MCF 10A (cell line): ENCODE measurements at regions not wholly inside any gene's neighbourhood (a gene's known extent, or its start where the extent isn't known, plus 50 kb on each side); places are given as distances from the start of the nearest gene placed in this dataset.

Experiments used
- BruUV-seq: library from RNA; stranded (reverse); fragments of 400-500 nt; replicated peaks from 2 replicates; lab custom pipeline; 2021; lab: Mats Ljungman, UMichigan
- CTCF ChIA-PET: fragments of 300-600 bp; sonication (Branson Sonifier 250); formaldehyde crosslinking; extraction: SDS; loops from one replicate; lab custom pipeline; 2021; ENCODE audit warnings: antibody characterized with exemption, inconsistent platforms; lab: Yijun Ruan, JAX
- POLR2A ChIA-PET: fragments of 300-600, 350-650 bp; sonication (Branson Sonifier 250); formaldehyde crosslinking; extraction: SDS; loops from one replicate; lab custom pipeline; 2020; ENCODE audit warnings: antibody characterized with exemption, inconsistent platforms; lab: Yijun Ruan, JAX
- DNase-seq: peaks from one replicate; pipeline ENCODE4 v3.0.0-alpha.2; 2018; ENCODE audit not compliant: unreplicated experiment
- H3K27ac Mint-ChIP-seq: one replicate; pipeline ENCODE4 v1.8.0; 2022; ENCODE audit warnings: mild to moderate bottlenecking, low read depth, mixed read lengths; ENCODE audit not compliant: unreplicated experiment
- H3K27me3 Mint-ChIP-seq: one replicate; pipeline ENCODE4 v1.8.0; 2022; ENCODE audit warnings: mixed read lengths; ENCODE audit not compliant: insufficient read depth, unreplicated experiment
- H3K36me3 Mint-ChIP-seq: one replicate; pipeline ENCODE4 v1.8.0; 2022; ENCODE audit warnings: mild to moderate bottlenecking, moderate library complexity, mixed read lengths; ENCODE audit not compliant: insufficient read depth, unreplicated experiment
- H3K4me1 Mint-ChIP-seq: one replicate; pipeline ENCODE4 v1.8.0; 2022; ENCODE audit warnings: mixed read lengths; ENCODE audit not compliant: insufficient read depth, unreplicated experiment
- H3K4me3 Mint-ChIP-seq: one replicate; pipeline ENCODE4 v1.8.0; 2022; ENCODE audit warnings: mild to moderate bottlenecking, moderate library complexity, mixed read lengths; ENCODE audit not compliant: unreplicated experiment
- H3K9me3 Mint-ChIP-seq: one replicate; pipeline ENCODE4 v1.8.0; 2022; ENCODE audit warnings: mixed read lengths; ENCODE audit not compliant: unreplicated experiment
- intact Hi-C: fragments of 100-400 bp; cut with micrococcal nuclease; formaldehyde crosslinking; loops from 2 replicates; pipeline ENCODE4 v1.14.1; 2022
- TF ChIP-seq, protein P1 (sequence below): fragments of 200-600 bp; IDR thresholded peaks from one replicate; pipeline ENCODE4 v1.8.0; 2022; ENCODE audit warnings: antibody characterized with exemption, mild to moderate bottlenecking; ENCODE audit not compliant: unreplicated experiment

DNA sequence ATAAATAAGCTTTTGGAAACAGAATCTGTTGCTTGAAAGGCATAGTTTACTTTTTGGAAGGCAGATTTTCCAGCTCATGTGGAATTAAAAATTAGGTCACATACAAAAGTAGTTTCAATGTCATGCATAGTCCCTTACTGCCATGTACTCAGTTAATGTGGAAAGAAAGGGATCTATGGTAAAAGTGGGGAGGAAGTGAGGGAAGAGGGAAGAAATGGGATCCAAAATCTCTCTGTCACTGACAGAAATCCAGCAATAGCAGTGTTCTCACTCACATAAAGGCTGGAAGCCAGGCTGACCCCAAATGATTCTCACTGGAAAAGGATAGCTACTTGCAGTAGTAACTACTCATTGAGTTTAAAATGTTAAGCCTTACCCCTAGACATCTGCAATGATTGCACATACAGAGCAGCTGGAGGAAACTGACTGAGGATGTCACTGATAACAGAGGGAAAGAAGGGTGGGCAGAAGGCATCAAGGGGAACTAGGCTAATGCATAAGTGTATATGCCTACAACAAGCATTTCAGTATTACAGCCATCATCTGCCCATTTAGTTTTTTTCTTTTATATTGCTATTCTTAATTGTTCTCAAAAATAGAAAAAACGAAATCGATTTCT lies 445.6 kb downstream of the FAT4 start:
- intact Hi-C loops, result no loop called here
- Mint-ChIP-seq H3K27ac (no peak overlapping the region), H3K4me3 (no peak overlapping the region)

DNA sequence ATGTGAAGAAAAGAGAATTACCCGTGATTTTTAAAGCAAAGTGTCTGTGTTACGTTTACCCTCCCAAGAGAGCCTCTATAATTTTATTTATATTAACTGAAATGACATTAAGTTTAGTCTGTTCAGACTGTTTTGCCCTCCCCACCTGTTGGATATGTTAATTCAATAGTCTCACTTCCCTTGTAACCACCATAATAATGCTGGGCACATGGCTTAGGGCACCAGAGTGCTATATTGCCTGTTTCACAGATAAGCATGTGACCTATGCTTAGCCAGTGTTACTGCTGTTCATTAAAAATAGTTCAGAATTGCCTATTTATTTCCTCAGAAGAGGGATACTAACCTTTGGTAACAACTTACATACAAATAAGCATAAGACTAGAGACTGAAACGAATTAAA lies 446.2 kb downstream of the FAT4 start:
- Mint-ChIP-seq H3K27me3 (no peaks in the 10 kb centered on the region), H3K9me3 (no peaks in the 10 kb centered on the region), H3K4me3 (no peak overlapping the region), H3K36me3 (no peaks in the 10 kb centered on the region), H3K4me1 (peaks cover 6% of the 10 kb centered on the region), H3K27ac (no peak overlapping the region)
- intact Hi-C loops, result no loop called here
- TF ChIP-seq, protein P1, sequence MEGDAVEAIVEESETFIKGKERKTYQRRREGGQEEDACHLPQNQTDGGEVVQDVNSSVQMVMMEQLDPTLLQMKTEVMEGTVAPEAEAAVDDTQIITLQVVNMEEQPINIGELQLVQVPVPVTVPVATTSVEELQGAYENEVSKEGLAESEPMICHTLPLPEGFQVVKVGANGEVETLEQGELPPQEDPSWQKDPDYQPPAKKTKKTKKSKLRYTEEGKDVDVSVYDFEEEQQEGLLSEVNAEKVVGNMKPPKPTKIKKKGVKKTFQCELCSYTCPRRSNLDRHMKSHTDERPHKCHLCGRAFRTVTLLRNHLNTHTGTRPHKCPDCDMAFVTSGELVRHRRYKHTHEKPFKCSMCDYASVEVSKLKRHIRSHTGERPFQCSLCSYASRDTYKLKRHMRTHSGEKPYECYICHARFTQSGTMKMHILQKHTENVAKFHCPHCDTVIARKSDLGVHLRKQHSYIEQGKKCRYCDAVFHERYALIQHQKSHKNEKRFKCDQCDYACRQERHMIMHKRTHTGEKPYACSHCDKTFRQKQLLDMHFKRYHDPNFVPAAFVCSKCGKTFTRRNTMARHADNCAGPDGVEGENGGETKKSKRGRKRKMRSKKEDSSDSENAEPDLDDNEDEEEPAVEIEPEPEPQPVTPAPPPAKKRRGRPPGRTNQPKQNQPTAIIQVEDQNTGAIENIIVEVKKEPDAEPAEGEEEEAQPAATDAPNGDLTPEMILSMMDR, result no peak
- no TSS peak for BruUV-seq
- POLR2A ChIA-PET, result no interaction called here
- DNase-seq, result no peak
- CTCF ChIA-PET, result interaction anchor here (0.6 to 1.3 kb wide), 3 partner anchors 18 to 448 kb away, joined by 3 to 4 read pairs (median 3); no protein-coding TSS in a partner anchor

More for the DNA sequence above, 445.6 kb downstream of the FAT4 start:
- POLR2A ChIA-PET, result no interaction called here
- CTCF ChIA-PET, result interaction anchor here (0.6 to 1.3 kb wide), 3 partner anchors 17 to 447 kb away, joined by 3 to 4 read pairs (median 3); no protein-coding TSS in a partner anchor
- Mint-ChIP-seq H3K27me3 (no peaks in the 10 kb centered on the region), H3K4me1 (peaks cover 6% of the 10 kb centered on the region), H3K9me3 (no peaks in the 10 kb centered on the region), H3K36me3 (no peaks in the 10 kb centered on the region)
- TF ChIP-seq, protein P1, result no peak
- no peak for DNase-seq
- no TSS peak for BruUV-seq

DNA sequence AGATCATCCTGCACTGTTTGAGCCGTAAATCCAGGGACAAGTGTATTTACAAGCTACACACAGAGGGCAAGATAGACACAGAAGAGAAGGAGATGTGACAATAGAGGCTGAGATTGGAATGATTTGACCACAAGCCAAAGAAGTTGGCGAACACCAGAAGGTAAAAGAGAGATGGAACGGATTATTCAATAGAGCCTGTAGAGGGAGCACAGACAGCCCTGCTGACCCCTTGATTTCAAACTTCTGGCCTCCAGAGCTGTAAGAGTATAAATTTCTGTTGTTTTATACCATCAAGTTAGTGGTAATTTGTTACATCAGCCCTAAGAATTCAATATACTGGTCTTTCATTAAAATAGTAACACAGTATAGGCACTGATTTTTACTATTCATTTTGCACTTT lies 447.8 kb downstream of the FAT4 start:
- no peaks in the 10 kb centered on the region for H3K36me3 Mint-ChIP-seq
- no peaks in the 10 kb centered on the region for H3K9me3 Mint-ChIP-seq
- no peak overlapping the region for H3K27ac Mint-ChIP-seq
- H3K27me3 Mint-ChIP-seq, result no peaks in the 10 kb centered on the region
- POLR2A ChIA-PET, result no interaction called here
- intact Hi-C loops, result no loop called here
- H3K4me1 Mint-ChIP-seq, result peaks cover 6% of the 10 kb centered on the region
- no peak for DNase-seq
- no TSS peak for BruUV-seq
- CTCF ChIA-PET, result interaction anchor here (0.6 kb wide), 3 partner anchors 9 to 1936 kb away, joined by 3 to 4 read pairs (median 4); no protein-coding TSS in a partner anchor
- H3K4me3 Mint-ChIP-seq, result no peak overlapping the region
- TF ChIP-seq, protein P1, result no peak

DNA sequence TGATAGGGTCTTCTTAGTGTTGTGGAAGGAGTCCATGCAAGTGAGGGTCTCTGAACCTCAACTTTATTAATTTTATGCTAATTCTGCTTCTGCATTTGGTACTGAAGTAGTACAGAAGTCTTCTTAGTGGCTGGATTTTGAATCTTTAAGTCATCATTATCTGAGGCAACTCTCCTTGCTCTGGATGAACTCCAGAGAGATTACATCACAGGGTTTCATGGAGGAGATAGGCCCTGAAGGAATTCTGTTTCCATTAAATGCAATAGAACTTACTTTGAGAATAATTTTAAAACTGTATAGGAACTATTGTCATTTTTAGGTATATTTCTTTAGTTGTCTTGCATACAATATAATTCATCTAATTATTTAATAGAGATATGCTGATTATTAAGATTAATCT lies 451.2 kb downstream of the FAT4 start:
- peaks cover 2% of the 10 kb centered on the region for H3K4me1 Mint-ChIP-seq
- H3K4me3 Mint-ChIP-seq, result no peak overlapping the region
- CTCF ChIA-PET, result no interaction called here
- H3K27ac Mint-ChIP-seq, result no peak overlapping the region
- H3K9me3 Mint-ChIP-seq, result no peaks in the 10 kb centered on the region
- H3K27me3 Mint-ChIP-seq, result no peaks in the 10 kb centered on the region
- TF ChIP-seq, protein P1, result no peak
- DNase-seq, result peak; percentile 20
- intact Hi-C loops, result no loop called here
- H3K36me3 Mint-ChIP-seq, result no peaks in the 10 kb centered on the region
- no TSS peak for BruUV-seq
- POLR2A ChIA-PET, result no interaction called here
